Activated naive CD8-positive, alpha-beta T cell treated with anti-CD3 and anti-CD28 coated beads, Interleukin-2, amount 50 U/mL, for 24 hours (primary cell): ENCODE measurements at regions not wholly inside any gene's neighbourhood (a gene's known extent, or its start where the extent isn't known, plus 50 kb on each side); places are given as distances from the start of the nearest gene placed in this dataset.
"Not testable (repeated sequence)": the region's sequence is repeated elsewhere in the genome, so short reads cannot be mapped to it uniquely, and the experiment has no call there.

Experiments
- ATAC-seq: fragments of 150-1000 bp; cut with Tn5 transposase; one replicate; pipeline ENCODE4 v1.10.0; 2021
- DNase-seq: peaks from one replicate; pipeline ENCODE4 v3.0.0; 2021
- H3K27ac Mint-ChIP-seq: one replicate; pipeline ENCODE4 v1.8.0; 2021; ENCODE audit warnings: mild to moderate bottlenecking, mixed read lengths
- H3K27me3 Mint-ChIP-seq: one replicate; pipeline ENCODE4 v1.8.0; 2021; ENCODE audit warnings: mixed read lengths
- H3K36me3 Mint-ChIP-seq: one replicate; pipeline ENCODE4 v1.8.0; 2021; ENCODE audit warnings: low read depth, mixed read lengths
- H3K4me1 Mint-ChIP-seq: one replicate; pipeline ENCODE4 v1.8.0; 2021; ENCODE audit warnings: mixed read lengths
- H3K4me3 Mint-ChIP-seq: one replicate; pipeline ENCODE4 v1.8.0; 2021; ENCODE audit warnings: mild to moderate bottlenecking, moderate library complexity, mixed read lengths
- H3K9me3 Mint-ChIP-seq: one replicate; pipeline ENCODE4 v1.8.0; 2021; ENCODE audit warnings: mixed read lengths

GRCh38 chr16:59116744-59117143 is 382.6 kb upstream of the GOT2 start:
- no peak for ATAC-seq
- no peak overlapping the region for H3K27ac Mint-ChIP-seq
- H3K4me1 Mint-ChIP-seq: no peaks in the 10 kb centered on the region
- peaks cover 5% of the 10 kb centered on the region for H3K9me3 Mint-ChIP-seq
- no peaks in the 10 kb centered on the region for H3K36me3 Mint-ChIP-seq
- H3K27me3 Mint-ChIP-seq: no peaks in the 10 kb centered on the region
- no peak overlapping the region for H3K4me3 Mint-ChIP-seq
- DNase-seq: no peak

DNA sequence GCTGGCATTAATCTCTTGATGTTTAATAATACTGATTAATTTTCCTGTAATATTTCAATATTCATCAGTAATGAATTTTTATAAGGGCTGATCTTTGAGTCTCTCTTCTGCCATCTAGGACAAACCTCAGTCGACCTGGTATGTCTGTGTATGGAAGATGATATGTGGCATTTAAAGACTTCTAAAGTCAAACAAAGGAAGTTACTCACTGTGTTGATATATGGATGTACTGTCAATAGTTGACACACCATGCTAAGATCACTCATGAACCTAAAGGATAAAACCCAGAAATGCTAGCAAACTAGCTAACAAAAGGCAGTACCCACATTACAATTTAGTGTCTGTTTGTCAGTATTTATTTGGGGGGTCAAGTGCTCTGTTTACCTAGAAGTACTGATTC is 380.7 kb upstream of the GOT2 start:
- ATAC-seq: no peak
- Mint-ChIP-seq H3K36me3 (no peaks in the 10 kb centered on the region), H3K4me1 (no peaks in the 10 kb centered on the region), H3K9me3 (peaks cover 5% of the 10 kb centered on the region), H3K27me3 (no peaks in the 10 kb centered on the region), H3K27ac (no peak overlapping the region), H3K4me3 (no peak overlapping the region)
- no peak for DNase-seq

- no peak overlapping the region for H3K4me3 Mint-ChIP-seq
- no peaks in the 10 kb centered on the region for H3K36me3 Mint-ChIP-seq
- DNase-seq: no peak
- H3K27ac Mint-ChIP-seq: no peak overlapping the region
- no peaks in the 10 kb centered on the region for H3K27me3 Mint-ChIP-seq
- peaks cover 3% of the 10 kb centered on the region for H3K9me3 Mint-ChIP-seq
- ATAC-seq: no peak
- no peaks in the 10 kb centered on the region for H3K4me1 Mint-ChIP-seq
Measured at GRCh38 chr16:59113004-59113670, 379.0 kb upstream of the GOT2 start.

GRCh38 chr16:59111280-59111679 is 377.2 kb upstream of the GOT2 start:
- no peak for DNase-seq
- ATAC-seq: no peak
- H3K4me1 Mint-ChIP-seq: no peaks in the 10 kb centered on the region
- H3K36me3 Mint-ChIP-seq: no peaks in the 10 kb centered on the region
- no peaks in the 10 kb centered on the region for H3K9me3 Mint-ChIP-seq
- H3K27me3 Mint-ChIP-seq: no peaks in the 10 kb centered on the region
- no peak overlapping the region for H3K27ac Mint-ChIP-seq
- no peak overlapping the region for H3K4me3 Mint-ChIP-seq

GRCh38 chr16:59108374-59108773 is 374.3 kb upstream of the GOT2 start:
- DNase-seq: no peak
- H3K4me1 Mint-ChIP-seq: no peaks in the 10 kb centered on the region
- no peak overlapping the region for H3K4me3 Mint-ChIP-seq
- H3K9me3 Mint-ChIP-seq: no peaks in the 10 kb centered on the region
- H3K27me3 Mint-ChIP-seq: no peaks in the 10 kb centered on the region
- ATAC-seq: no peak
- H3K27ac Mint-ChIP-seq: no peak overlapping the region
- no peaks in the 10 kb centered on the region for H3K36me3 Mint-ChIP-seq

- not testable (repeated sequence) for DNase-seq, H3K27ac Mint-ChIP-seq, H3K36me3 Mint-ChIP-seq, H3K27me3 Mint-ChIP-seq, H3K4me1 Mint-ChIP-seq, H3K9me3 Mint-ChIP-seq, H3K4me3 Mint-ChIP-seq, ATAC-seq
Measured at GRCh38 chr16:59096682-59097081, 362.6 kb upstream of the GOT2 start.

DNA sequence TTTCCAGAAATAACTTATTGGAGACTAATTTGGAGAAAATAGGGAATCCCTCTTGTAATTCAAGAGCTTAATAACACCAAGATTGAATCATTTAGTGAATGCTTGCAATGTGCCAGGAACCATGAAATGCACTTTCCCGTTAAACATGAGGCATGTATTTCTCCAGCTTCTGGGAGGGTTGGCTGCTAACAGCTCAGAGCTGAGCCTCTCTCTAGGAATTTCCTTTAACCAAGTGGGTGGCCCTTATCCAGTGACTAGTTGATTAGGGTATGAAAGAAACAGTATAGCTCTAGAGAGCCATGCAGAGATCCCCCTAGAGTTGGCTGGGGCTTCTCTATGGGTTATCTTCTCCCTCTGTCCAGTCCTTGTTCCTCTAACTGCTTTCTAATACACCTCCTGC is 356.4 kb upstream of the GOT2 start:
- no peaks in the 10 kb centered on the region for H3K9me3 Mint-ChIP-seq
- DNase-seq (no peak), ATAC-seq (no peak)
- no peaks in the 10 kb centered on the region for H3K27me3 Mint-ChIP-seq
- H3K4me3 Mint-ChIP-seq: no peak overlapping the region
- no peaks in the 10 kb centered on the region for H3K36me3 Mint-ChIP-seq
- H3K27ac Mint-ChIP-seq: no peak overlapping the region
- H3K4me1 Mint-ChIP-seq: no peaks in the 10 kb centered on the region

GRCh38 chr16:59088431-59088830 is 354.3 kb upstream of the GOT2 start:
- ATAC-seq: no peak
- Mint-ChIP-seq H3K36me3 (peaks cover 1% of the 10 kb centered on the region), H3K4me1 (no peaks in the 10 kb centered on the region), H3K4me3 (no peak overlapping the region), H3K27ac (no peak overlapping the region), H3K9me3 (peaks cover 8% of the 10 kb centered on the region), H3K27me3 (no peaks in the 10 kb centered on the region)
- no peak for DNase-seq

DNA sequence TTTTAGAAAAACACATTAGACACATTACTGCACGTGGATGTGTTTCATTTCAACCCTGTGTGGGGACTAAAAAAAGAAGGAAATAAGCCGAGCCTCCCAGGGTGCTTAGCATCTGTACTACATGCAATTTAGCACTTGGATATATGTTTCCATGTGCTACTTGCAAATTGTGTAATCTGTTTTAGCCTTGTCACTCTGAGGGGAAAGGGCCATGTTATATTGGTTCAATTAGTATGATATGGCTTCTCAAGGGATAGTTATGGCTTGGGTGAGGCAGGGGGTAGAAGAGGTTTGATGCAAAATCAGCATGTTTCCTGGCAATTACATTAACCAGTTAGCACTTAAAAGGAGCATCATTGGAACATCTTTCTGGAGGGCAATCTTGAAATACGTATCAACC is 353.5 kb upstream of the GOT2 start:
- peaks cover 8% of the 10 kb centered on the region for H3K9me3 Mint-ChIP-seq
- H3K4me1 Mint-ChIP-seq: no peaks in the 10 kb centered on the region
- H3K27ac Mint-ChIP-seq: no peak overlapping the region
- no peaks in the 10 kb centered on the region for H3K27me3 Mint-ChIP-seq
- H3K36me3 Mint-ChIP-seq: peaks cover 1% of the 10 kb centered on the region
- no peak overlapping the region for H3K4me3 Mint-ChIP-seq
- DNase-seq (no peak), ATAC-seq (no peak)

DNA sequence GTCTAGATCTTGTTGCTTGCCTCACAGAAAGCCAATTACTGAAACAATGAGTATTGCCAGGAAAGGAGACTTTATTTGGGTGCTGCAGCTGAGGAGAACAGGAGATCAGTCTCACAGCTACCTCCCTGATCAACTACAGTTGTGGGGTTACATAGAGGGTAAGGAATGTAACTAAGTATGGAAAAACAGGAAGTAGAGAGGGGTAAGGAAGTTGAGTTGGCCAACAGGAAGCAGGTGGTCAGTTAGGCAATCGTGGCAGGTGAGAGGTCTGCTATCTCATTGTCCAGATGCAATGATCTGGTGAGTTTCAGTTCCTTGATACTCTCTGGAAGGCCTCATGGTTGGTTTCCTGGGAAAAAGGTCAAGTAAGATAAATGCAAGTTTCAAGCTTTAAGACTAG is 333.1 kb upstream of the GOT2 start:
- no peak overlapping the region for H3K4me3 Mint-ChIP-seq
- H3K4me1 Mint-ChIP-seq: no peaks in the 10 kb centered on the region
- ATAC-seq (no peak), DNase-seq (no peak)
- no peak overlapping the region for H3K27ac Mint-ChIP-seq
- no peaks in the 10 kb centered on the region for H3K27me3 Mint-ChIP-seq
- peaks cover 11% of the 10 kb centered on the region for H3K9me3 Mint-ChIP-seq
- no peaks in the 10 kb centered on the region for H3K36me3 Mint-ChIP-seq

DNA sequence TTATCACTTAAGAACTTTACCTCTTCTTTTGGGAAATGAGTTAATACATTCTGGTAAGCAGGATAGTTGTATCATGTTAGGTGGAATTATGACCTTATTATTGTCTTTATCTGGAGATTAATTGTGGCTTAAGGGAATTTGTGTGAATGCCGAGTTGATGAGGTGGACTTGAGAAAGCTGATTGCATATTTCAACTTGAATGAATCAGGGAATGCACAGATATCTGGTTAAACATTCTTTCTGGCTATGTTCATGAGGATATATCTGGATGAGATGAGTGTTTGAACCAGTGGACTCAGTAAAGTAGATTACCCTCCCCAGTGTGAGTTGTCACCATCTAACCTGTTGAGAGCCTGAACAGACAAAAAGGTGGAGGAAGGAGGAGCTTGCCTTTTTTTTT is 326.1 kb upstream of the GOT2 start:
- H3K36me3 Mint-ChIP-seq: no peaks in the 10 kb centered on the region
- H3K9me3 Mint-ChIP-seq: peaks cover 7% of the 10 kb centered on the region
- H3K4me3 Mint-ChIP-seq: no peak overlapping the region
- H3K27ac Mint-ChIP-seq: no peak overlapping the region
- ATAC-seq (no peak), DNase-seq (no peak)
- no peaks in the 10 kb centered on the region for H3K27me3 Mint-ChIP-seq
- H3K4me1 Mint-ChIP-seq: no peaks in the 10 kb centered on the region

DNA sequence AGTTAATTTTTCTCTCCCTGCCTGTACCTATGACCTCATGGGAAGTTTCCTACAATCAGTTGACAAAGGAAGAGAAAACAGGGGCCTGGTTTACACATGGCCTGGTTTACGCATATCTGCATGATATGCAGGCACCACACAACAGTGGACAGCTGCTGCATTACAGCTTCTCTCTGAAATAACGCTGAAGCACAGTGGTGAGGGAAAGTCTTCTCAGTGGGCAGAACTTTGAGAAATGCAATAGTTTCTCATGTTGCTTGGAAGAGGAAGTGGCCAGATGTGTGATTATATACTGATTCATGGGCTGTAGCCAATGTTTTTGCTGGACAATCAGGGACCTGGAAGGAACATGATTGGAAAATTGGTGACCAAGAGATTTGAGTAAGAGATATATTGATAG is 324.1 kb upstream of the GOT2 start:
- H3K36me3 Mint-ChIP-seq: no peaks in the 10 kb centered on the region
- no peaks in the 10 kb centered on the region for H3K4me1 Mint-ChIP-seq
- ATAC-seq (no peak), DNase-seq (no peak)
- no peak overlapping the region for H3K4me3 Mint-ChIP-seq
- H3K27me3 Mint-ChIP-seq: no peaks in the 10 kb centered on the region
- no peak overlapping the region for H3K27ac Mint-ChIP-seq
- peaks cover 7% of the 10 kb centered on the region for H3K9me3 Mint-ChIP-seq

DNA sequence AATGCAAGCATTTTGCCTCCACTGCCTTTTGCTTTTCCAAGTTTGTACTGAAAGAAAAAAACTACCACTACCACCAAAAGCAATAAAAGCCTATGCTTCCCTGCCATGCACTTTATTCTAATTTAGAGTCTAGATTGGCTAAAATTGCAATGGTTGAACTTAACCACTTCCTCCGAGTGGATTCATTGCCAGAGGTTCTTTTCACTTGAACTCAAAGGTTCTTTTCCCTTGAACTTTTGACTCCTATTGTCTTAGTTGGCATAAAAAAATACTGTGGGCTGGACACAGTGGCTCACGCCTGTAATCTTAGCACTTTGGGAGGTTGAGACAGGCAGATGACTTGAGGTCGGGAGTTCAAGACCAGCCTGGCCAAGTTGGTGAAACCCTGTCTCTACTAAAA is 319.8 kb upstream of the GOT2 start:
- no peaks in the 10 kb centered on the region for H3K4me1 Mint-ChIP-seq
- H3K9me3 Mint-ChIP-seq: peaks cover 7% of the 10 kb centered on the region
- no peak for ATAC-seq
- no peak overlapping the region for H3K27ac Mint-ChIP-seq
- H3K36me3 Mint-ChIP-seq: no peaks in the 10 kb centered on the region
- no peak for DNase-seq
- H3K4me3 Mint-ChIP-seq: no peak overlapping the region
- no peaks in the 10 kb centered on the region for H3K27me3 Mint-ChIP-seq

DNA sequence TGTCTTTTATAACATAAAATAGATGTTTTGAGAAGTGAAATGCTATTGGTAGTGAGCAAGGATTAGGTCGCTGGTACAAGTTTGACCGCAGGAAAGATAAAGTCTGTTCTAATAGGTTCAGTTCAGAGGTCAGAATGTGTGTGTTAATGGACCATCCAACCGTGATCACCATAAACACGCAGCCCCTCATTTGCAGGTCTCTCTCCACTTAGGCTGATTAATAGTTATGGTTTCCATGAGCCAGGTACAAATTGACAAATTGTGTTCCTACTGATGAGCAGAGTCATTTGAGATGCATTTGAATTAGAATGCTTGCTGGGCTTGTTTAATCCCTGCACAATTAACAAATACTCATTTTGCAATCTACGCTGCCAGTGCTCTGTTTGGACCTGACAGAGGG is 318.1 kb upstream of the GOT2 start:
- H3K36me3 Mint-ChIP-seq: no peaks in the 10 kb centered on the region
- DNase-seq: no peak
- H3K27ac Mint-ChIP-seq: no peak overlapping the region
- H3K9me3 Mint-ChIP-seq: no peaks in the 10 kb centered on the region
- no peaks in the 10 kb centered on the region for H3K27me3 Mint-ChIP-seq
- ATAC-seq: no peak
- no peak overlapping the region for H3K4me3 Mint-ChIP-seq
- no peaks in the 10 kb centered on the region for H3K4me1 Mint-ChIP-seq

- no peaks in the 10 kb centered on the region for H3K36me3 Mint-ChIP-seq
- ATAC-seq: no peak
- H3K4me1 Mint-ChIP-seq: no peaks in the 10 kb centered on the region
- H3K27ac Mint-ChIP-seq: no peak overlapping the region
- no peaks in the 10 kb centered on the region for H3K27me3 Mint-ChIP-seq
- no peak for DNase-seq
- H3K9me3 Mint-ChIP-seq: no peaks in the 10 kb centered on the region
- no peak overlapping the region for H3K4me3 Mint-ChIP-seq
Measured at GRCh38 chr16:59048876-59049275, 314.8 kb upstream of the GOT2 start.

DNA sequence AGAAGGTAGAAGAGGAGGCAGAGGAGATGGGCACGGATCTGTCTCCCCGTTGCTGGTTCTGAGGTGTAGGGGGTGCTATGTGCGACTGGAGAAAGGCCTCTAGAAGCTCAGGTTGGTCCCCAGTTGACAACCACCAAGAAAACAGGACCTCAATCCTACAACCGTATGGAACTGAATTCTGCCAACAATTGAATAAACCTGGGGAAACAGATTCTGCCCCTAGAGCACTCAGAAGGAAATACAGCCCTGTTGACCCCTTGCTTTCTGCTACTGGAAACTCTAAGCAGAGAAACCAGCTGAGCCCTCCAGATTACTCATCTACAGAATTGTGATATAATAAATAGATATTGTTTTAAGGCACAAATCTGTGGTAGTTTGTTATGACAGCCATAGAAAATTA is 313.0 kb upstream of the GOT2 start:
- Mint-ChIP-seq H3K27me3 (no peaks in the 10 kb centered on the region), H3K9me3 (no peaks in the 10 kb centered on the region), H3K4me1 (no peaks in the 10 kb centered on the region), H3K4me3 (no peak overlapping the region), H3K27ac (no peak overlapping the region), H3K36me3 (no peaks in the 10 kb centered on the region)
- DNase-seq (no peak), ATAC-seq (no peak)
